ENCODE measurements at regions not wholly inside any gene's neighbourhood (a gene's known extent, or its start where the extent isn't known, plus 50 kb on each side); places are given as distances from the start of the nearest gene placed in this dataset.

DNA sequence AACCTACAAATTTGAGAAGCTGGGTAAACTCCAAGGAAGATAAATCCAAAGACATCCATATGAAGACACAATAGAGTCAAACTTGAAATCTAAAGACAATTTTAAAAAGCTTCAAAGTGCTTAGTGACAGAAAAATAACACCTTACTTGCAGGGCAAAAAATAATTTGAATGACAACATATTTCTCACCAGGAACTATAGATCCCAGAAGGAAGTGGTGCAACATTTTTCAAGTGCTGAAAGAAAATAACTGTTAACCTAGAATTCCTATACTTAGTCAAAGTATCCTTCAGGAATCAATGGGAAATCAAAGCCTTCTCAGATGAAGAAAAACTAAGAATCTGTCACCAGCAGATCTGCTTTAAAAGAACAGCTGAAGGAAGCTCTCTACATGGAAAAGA is 184.4 kb downstream of the HLX start:
- intact Hi-C loops (cut with DNase I; ENCODE audit: low total_unique reads) = no loop called here
- Histone ChIP-seq H3K36me3 (no peaks in the 10 kb centered on the region), H3K27me3 (no peaks in the 10 kb centered on the region), H3K4me1 (no peaks in the 10 kb centered on the region), H3K27ac (no peak overlapping the region), H3K4me3 (no peak overlapping the region), H3K9me3 (no peaks in the 10 kb centered on the region)
- ATAC-seq (no peak), DNase-seq (no peak)
- in situ Hi-C loops (cut with MboI; ENCODE audit: low sequenced_read_pairs in 4 of 4) = no loop called here
- TF ChIP-seq, protein P1, sequence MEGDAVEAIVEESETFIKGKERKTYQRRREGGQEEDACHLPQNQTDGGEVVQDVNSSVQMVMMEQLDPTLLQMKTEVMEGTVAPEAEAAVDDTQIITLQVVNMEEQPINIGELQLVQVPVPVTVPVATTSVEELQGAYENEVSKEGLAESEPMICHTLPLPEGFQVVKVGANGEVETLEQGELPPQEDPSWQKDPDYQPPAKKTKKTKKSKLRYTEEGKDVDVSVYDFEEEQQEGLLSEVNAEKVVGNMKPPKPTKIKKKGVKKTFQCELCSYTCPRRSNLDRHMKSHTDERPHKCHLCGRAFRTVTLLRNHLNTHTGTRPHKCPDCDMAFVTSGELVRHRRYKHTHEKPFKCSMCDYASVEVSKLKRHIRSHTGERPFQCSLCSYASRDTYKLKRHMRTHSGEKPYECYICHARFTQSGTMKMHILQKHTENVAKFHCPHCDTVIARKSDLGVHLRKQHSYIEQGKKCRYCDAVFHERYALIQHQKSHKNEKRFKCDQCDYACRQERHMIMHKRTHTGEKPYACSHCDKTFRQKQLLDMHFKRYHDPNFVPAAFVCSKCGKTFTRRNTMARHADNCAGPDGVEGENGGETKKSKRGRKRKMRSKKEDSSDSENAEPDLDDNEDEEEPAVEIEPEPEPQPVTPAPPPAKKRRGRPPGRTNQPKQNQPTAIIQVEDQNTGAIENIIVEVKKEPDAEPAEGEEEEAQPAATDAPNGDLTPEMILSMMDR (IDR thresholded peaks at IDR 0.05 in 4 of 5, conservative IDR thresholded peaks at IDR 0.05 in 1 of 5) = no peak
- TF ChIP-seq POLR2A (IDR thresholded peaks at IDR 0.05) = no peak

DNA sequence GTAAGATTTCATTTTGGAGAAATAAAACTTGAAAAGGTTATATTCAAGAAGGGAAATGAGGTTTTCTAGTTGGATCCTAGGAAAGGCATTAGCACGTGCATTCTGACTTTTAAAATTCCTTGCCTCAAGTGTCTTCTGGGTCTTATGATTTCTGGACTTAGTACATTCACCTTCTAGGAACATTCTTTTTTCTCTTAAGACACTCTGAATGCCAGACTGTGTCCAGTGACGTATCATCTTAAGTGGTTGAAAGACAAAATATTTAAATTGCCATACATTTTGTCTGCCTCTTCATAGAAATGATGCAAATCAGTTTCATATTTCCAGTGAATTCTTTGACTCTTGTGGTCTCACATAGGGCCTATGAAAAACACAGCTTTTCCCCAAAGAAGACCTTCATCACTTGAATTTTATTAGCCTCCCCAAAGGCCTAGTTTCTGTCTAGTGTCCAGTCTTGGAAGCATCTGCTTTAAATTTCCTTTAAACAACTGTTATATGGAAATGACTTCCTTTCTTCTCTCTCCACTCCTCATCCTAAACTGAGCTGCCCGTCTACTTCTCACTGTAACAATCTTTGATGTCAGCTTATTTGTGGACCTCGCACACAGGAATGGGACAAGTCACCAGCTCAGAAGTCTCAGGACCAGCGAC is 187.2 kb downstream of the HLX start:
- ATAC-seq (no peak), DNase-seq (no peak)
- no peak overlapping the region for H3K4me3 ChIP-seq
- TF ChIP-seq, protein P1 (IDR thresholded peaks at IDR 0.05 in 4 of 5, conservative IDR thresholded peaks at IDR 0.05 in 1 of 5) = no peak
- TF ChIP-seq POLR2A (IDR thresholded peaks at IDR 0.05) = no peak
- H3K36me3 ChIP-seq = no peaks in the 10 kb centered on the region
- no peaks in the 10 kb centered on the region for H3K27me3 ChIP-seq
- H3K4me1 ChIP-seq = no peaks in the 10 kb centered on the region
- H3K9me3 ChIP-seq = no peaks in the 10 kb centered on the region
- in situ Hi-C loops (cut with MboI; ENCODE audit: low sequenced_read_pairs in 4 of 4) (no loop called here), intact Hi-C loops (cut with DNase I; ENCODE audit: low total_unique reads) (no loop called here)
- no peak overlapping the region for H3K27ac ChIP-seq

DNA sequence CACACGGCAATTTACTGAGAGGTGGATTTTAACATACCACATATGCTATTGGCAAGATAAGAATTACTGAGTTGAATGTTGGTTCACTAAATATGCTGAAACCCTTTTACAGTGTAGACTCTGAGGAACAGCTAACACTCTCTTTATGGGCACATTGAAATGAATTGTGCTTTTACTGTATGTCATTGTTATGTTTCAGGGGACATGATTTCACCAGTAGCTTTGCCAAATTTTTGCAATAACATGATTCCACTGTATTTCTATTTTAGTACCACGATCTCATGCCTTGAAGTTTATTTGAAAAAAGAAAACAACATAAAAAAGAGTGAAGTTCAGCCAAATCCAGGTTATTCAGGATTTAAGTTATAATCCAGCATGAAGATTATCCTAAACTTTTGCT is 188.5 kb downstream of the HLX start:
- in situ Hi-C loops (cut with MboI; ENCODE audit: low sequenced_read_pairs in 4 of 4) = no loop called here
- TF ChIP-seq, protein P1 (IDR thresholded peaks at IDR 0.05 in 4 of 5, conservative IDR thresholded peaks at IDR 0.05 in 1 of 5) = no peak
- no peak for TF ChIP-seq POLR2A (IDR thresholded peaks at IDR 0.05)
- intact Hi-C loops (cut with DNase I; ENCODE audit: low total_unique reads) = no loop called here

DNA sequence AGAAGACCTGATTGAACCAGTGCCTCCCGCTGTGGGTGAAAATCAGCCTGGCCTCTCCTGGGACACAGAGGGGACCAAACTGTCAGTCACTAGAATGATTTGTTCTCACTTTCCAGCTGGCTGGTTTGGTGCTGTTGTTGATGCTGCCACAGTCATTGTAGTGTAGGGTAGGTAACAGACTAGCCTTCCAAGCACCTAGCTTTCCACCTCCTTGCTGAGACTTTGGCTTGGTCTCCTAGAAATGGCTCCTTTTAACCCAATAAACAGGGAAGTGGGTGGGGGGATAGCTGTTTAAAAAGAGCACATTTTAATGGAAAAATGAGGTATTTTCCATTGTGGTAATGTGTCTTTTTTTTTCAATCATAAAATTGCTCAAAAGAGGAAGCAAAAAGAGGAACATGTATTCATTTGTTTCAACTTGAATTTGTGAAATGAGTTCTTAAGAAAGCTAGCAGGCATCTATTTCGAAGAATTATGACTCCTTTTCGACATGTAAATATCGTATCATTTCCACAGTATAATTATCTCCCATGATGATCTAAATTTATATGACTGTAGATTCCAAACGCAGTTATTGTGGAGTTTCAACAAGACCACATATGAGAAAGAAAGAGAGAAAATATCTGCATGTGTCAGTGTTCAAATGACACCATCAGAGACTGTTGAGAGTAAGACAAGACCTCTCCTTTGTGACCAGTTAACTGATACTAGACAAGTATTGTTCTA is 190.1 kb downstream of the HLX start:
- in situ Hi-C loops (cut with MboI; ENCODE audit: low sequenced_read_pairs in 4 of 4) = no loop called here

More for the DNA sequence above, 188.5 kb downstream of the HLX start:
- no peak overlapping the region for H3K27ac ChIP-seq
- H3K36me3 ChIP-seq = no peaks in the 10 kb centered on the region
- no peak for ATAC-seq
- no peak for DNase-seq
- H3K27me3 ChIP-seq = no peaks in the 10 kb centered on the region
- H3K4me3 ChIP-seq = no peak overlapping the region
- no peaks in the 10 kb centered on the region for H3K4me1 ChIP-seq
- no peaks in the 10 kb centered on the region for H3K9me3 ChIP-seq

More for the DNA sequence above, 190.1 kb downstream of the HLX start:
- H3K36me3 ChIP-seq = no peaks in the 10 kb centered on the region
- intact Hi-C loops (cut with DNase I; ENCODE audit: low total_unique reads) = no loop called here
- no peak for ATAC-seq
- no peak overlapping the region for H3K27ac ChIP-seq
- H3K9me3 ChIP-seq = no peaks in the 10 kb centered on the region
- H3K4me1 ChIP-seq = no peaks in the 10 kb centered on the region
- no peak for DNase-seq
- no peak for TF ChIP-seq POLR2A (IDR thresholded peaks at IDR 0.05)
- TF ChIP-seq, protein P1 (IDR thresholded peaks at IDR 0.05 in 4 of 5, conservative IDR thresholded peaks at IDR 0.05 in 1 of 5) = no peak
- H3K27me3 ChIP-seq = no peaks in the 10 kb centered on the region
- H3K4me3 ChIP-seq = no peak overlapping the region
